ENCODE measurements at regions not wholly inside any gene's neighbourhood (a gene's known extent, or its start where the extent isn't known, plus 50 kb on each side); places are given as distances from the start of the nearest gene placed in this dataset.

- TF ChIP-seq CTCF (IDR thresholded peaks at IDR 0.05 in 4 of 5, conservative IDR thresholded peaks at IDR 0.05 in 1 of 5), result no peak
- TF ChIP-seq POLR2A (IDR thresholded peaks at IDR 0.05), result no peak
Observed at GRCh38 chr10:89076120-89076519, 85.5 kb downstream of the FAS start.
